CD4-positive, alpha-beta T cell treated with Interleukin-10 for 1 hour (primary cell): ENCODE measurements at regions not wholly inside any gene's neighbourhood (a gene's known extent, or its start where the extent isn't known, plus 50 kb on each side); places are given as distances from the start of the nearest gene placed in this dataset.

Experiments used
- DNase-seq: peaks from one replicate; pipeline ENCODE4 v3.0.0-alpha.2; 2020

DNA sequence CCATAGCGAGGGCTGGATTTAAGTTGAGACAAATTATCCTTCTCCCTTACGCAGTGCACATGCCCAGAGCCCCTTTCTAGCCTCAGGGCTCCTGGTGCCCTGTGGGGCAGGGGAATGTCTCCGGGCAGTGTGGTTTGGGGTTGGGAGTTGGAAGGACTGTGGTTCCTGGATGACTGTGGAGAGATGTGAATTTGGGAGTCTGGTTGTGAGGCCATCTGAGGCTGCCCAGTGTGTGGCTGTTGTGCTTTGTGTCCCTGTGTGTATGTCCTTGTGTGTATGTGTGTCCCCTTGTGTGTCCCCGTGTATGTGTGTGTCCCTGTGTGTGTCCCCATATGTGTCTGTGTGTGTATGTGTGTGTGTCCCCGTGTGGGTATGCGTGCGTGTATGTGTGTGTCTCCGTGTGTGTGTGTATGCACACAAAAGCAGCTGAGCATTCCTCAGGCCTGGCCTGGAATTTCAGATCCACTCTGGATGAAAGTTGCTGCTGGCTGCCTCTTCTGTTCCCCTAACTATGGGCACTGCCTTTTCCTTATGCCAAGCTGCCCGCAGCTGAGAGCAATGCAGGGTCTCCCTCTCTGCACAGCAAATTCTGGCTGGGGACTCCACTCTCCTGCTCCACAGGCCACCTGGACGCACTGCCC is 65.4 kb downstream of the UBIAD1 start:
- no peak for DNase-seq

- DNase-seq: no peak
Measured at GRCh38 chr1:11339346-11340232, 66.6 kb downstream of the UBIAD1 start.

GRCh38 chr1:11340233-11340632 is 67.2 kb downstream of the UBIAD1 start:
- DNase-seq: no peak

GRCh38 chr1:11341901-11342552 is 69.0 kb downstream of the UBIAD1 start:
- no peak for DNase-seq

- DNase-seq: no peak
Measured at GRCh38 chr1:11342621-11343032, 69.6 kb downstream of the UBIAD1 start.

- no peak for DNase-seq
Measured at GRCh38 chr1:11345971-11346715, 73.1 kb downstream of the UBIAD1 start.

DNA sequence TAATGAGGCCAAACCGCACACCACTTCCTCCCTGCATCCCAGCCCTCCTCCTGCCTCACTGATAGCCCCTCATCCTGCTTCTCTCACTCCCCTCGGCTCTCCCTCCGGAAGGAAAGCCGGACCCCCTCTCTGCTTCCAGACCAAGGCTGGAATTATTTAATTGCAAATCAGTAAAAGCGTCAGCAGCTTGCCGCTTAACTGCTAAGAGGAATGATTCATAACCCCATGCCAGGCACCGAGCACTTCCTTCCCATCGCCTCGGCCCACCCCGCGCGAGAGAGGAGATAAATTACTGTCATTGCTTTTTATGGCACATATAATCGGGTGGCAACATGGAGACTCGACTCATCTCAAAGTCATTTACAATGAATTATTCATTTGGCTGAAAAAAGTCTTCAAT is 77.3 kb downstream of the UBIAD1 start:
- no peak for DNase-seq

DNA sequence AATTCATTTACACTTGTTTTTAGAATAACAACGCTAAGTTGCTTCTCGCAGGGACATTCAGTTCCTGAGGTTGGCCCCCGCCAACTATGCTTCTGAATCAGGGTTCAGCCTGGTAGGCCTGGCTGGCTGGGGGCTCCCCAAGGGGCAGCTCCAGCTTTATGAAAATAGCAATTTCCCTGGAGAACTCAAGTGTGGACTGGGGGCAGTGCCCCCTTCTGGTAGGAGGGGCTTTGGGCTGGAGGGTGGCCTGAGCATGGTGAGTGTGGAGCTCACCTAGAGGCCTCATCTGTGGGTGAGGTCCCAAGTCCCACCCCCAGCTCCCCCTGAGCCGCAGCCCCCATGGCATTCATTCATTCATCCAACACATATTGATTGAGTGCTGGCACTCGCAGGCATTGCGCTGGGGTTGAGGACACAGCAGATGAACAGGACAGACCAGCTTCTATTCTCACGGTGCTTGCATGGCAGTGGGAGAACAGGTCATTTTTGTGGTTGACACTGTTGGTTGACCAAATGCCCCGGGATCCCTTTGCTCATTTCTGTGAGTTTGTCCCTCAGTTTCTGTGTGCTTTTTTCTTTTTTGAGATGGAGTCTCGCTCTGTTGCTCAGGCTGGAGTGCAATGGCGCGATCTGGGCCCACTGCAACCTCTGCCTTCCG is 79.2 kb downstream of the UBIAD1 start:
- DNase-seq: no peak

GRCh38 chr1:11352816-11353799 is 80.1 kb downstream of the UBIAD1 start:
- DNase-seq: no peak

GRCh38 chr1:11354893-11355553 is 82.0 kb downstream of the UBIAD1 start:
- no peak for DNase-seq

DNA sequence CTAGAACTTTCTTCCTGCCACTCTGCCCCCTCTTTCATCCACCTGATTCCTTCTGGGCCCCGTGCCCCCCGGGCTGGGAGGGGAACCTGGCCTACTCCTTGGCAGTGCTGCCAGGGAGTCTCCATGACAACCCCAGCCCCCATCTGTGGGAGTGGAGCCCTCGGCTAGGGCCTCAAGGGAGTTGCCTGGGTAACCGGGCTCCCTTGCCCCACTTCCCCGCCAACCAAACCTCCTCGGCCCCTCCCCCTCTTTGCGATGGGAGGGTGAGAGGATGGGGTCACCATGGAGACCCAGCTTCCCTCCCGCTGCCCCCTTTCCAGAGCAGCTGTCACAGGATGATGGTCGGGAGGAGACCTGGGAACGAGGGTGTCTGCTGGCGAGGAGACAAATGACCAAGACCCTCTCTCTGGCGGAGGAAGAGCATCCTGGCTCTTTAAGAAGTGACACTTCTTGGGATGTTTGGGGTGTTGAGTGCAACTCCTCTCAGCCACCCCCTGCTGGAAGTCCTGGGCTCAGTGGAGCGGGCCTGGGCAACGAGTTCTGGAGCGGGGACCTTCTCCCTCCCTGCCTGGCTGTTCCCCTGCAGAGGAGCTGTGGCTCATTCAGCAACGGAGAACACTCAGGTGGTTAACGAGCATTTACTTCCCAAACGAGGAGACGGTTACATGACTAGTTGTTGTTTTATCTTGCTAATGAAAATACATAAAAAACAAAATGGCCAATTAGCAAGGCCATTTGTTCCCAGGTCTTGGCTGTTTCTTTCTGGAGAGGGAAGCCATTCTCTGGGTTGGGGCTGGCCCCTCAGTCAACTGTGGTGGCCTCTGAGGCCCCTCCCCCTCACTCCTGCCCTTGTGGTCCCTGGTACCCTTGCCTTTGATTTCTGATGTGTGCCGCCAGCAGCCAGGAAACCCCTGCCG is 82.8 kb downstream of the UBIAD1 start:
- DNase-seq: no peak

- DNase-seq: no peak
Measured at GRCh38 chr1:11357276-11357675, 84.3 kb downstream of the UBIAD1 start.

GRCh38 chr1:11358984-11359383 is 86.0 kb downstream of the UBIAD1 start:
- DNase-seq: no peak

DNA sequence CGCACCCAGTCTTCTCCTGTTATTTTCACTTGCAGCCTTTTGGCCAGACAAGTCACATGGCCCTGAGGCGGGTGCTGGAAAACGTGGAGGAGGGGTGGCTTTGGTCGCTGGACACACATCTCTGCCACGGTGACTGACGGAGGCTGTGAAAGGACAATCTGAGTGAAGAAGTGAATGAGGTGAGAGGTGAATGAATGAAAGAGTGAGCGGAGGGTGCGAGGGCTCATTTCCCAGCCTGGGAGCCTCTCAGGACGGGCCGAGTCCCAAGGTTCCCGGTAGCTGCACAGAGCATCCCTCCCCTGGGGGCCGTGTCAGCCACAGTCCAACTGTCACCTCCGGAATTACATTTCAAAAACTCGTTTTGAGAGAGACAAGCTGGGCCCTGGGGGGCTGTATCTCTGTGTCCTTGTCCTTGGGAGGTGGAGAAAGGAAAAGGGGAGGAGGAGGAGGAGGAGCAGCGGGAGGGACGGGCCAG is 89.6 kb downstream of the UBIAD1 start:
- DNase-seq: no peak

- DNase-seq: peak; percentile 20
Measured at GRCh38 chr1:11364170-11364569, 91.2 kb downstream of the UBIAD1 start.

GRCh38 chr1:11365744-11366387 is 92.9 kb downstream of the UBIAD1 start:
- DNase-seq: no peak

GRCh38 chr1:11373029-11373894 is 100.3 kb downstream of the UBIAD1 start:
- DNase-seq: no peak
